ENCODE measurements at regions not wholly inside any gene's neighbourhood (a gene's known extent, or its start where the extent isn't known, plus 50 kb on each side); places are given as distances from the start of the nearest gene placed in this dataset.

- Histone ChIP-seq H2BK20ac (ENCODE audit: low read length) (no peak overlapping the region), H3K9ac (replicated peaks in 1 of 4; ENCODE audit: extremely low read depth in 1 of 4, low read depth in 3 of 4, low read length in 3 of 4) (no peak overlapping the region), H3K9me3 (ENCODE audit: insufficient read depth in 2 of 2, low read depth in 1 of 2, low read length in 1 of 2) (peaks cover 0 to 8% of the 10 kb centered on the region in 2 experiments; a peak in 1 of 4 replicates), H4K5ac (ENCODE audit: insufficient read length, low read depth, low read length) (no peak overlapping the region), H4K8ac (ENCODE audit: extremely low read depth, insufficient read depth, low read length) (no peak overlapping the region; the same call in 1 of the 2 replicates), H3K23ac (ENCODE audit: insufficient read length) (no peak overlapping the region), H4K91ac (replicated peaks; ENCODE audit: insufficient read length, low read length) (no peak overlapping the region), H3K27me3 (replicated peaks in 1 of 4; ENCODE audit: control insufficient read depth in 3 of 4, extremely low read depth in 1 of 4, insufficient read depth in 3 of 4, low read length in 3 of 4) (no peaks in the 10 kb centered on the region), H3K18ac (ENCODE audit: extremely low read depth, low read length) (no peak overlapping the region), H3K4me2 (ENCODE audit: insufficient read depth in 1 of 2, low read depth in 2 of 2, low read length in 2 of 2) (no peak overlapping the region), H4K20me1 (replicated peaks in 1 of 2; ENCODE audit: control insufficient read depth in 1 of 2, insufficient read depth in 2 of 2, low read length in 2 of 2) (no peaks in the 10 kb centered on the region), H3K36me3 (ENCODE audit: control insufficient read depth in 2 of 4, insufficient read depth in 4 of 4, low read length in 3 of 4) (no peaks in the 10 kb centered on the region; a peak in 1 of 8 replicates), H2BK15ac (ENCODE audit: low read length) (no peak overlapping the region), H2BK12ac (ENCODE audit: low read depth, low read length) (no peak overlapping the region), H3K4me3 (ENCODE audit: extremely low read depth in 1 of 4, insufficient read depth in 2 of 4, low read depth in 3 of 4, low read length in 4 of 4) (no peak overlapping the region), H3K4me1 (replicated peaks in 1 of 4; ENCODE audit: control insufficient read depth in 3 of 4, insufficient read depth in 4 of 4, low read length in 3 of 4) (no peaks in the 10 kb centered on the region), H3K23me2 (ENCODE audit: low read depth, low read length) (no peaks in the 10 kb centered on the region), H2AK5ac (ENCODE audit: low read depth, low read length) (no peak overlapping the region), H3K4ac (replicated peaks; ENCODE audit: insufficient read length, low read depth, low read length) (no peak overlapping the region), H3K56ac (replicated peaks; ENCODE audit: insufficient read length, low read depth, low read length) (no peak overlapping the region), H3K14ac (ENCODE audit: insufficient read length) (no peak overlapping the region), H3K79me2 (ENCODE audit: control insufficient read depth in 1 of 2, insufficient read depth in 2 of 2, low read length in 2 of 2) (no peaks in the 10 kb centered on the region), H3K27ac (ENCODE audit: low read depth, low read length) (no peak overlapping the region), H2BK120ac (replicated peaks; ENCODE audit: low read depth, low read length) (no peak overlapping the region), H2AFZ (ENCODE audit: low read length) (no peak overlapping the region), H2BK5ac (ENCODE audit: low read depth, low read length) (no peak overlapping the region), H3K79me1 (ENCODE audit: low read depth, low read length) (no peaks in the 10 kb centered on the region)
- POLR2A ChIA-PET (ENCODE audit: partially characterized antibody): no interaction called here
- DNase-seq (ENCODE audit: low read depth in 1 of 2, low spot score in 2 of 2) (no peak), FAIRE-seq (no peak)
- 94% methylated on average over 9 of the region's 9 CpGs; no CpG with 5 or more reads in 1 of the 2 experiments for WGBS, 2 experiments (ENCODE audit: extremely low coverage in 1 of 2, insufficient coverage in 1 of 2, insufficient read length in 1 of 2, insufficient replicate concordance in 2 of 2, low coverage in 1 of 2, low lambda C conversion rate in 2 of 2, missing lambda C conversion rate in 1 of 2)
- no peak for TF ChIP-seq ATF3 (IDR thresholded peaks at IDR 0.05; ENCODE audit: insufficient read depth, low read depth, low read length)
- TF ChIP-seq SP1 (IDR thresholded peaks at IDR 0.05; ENCODE audit: low read depth, low read length): no peak
- no peak for TF ChIP-seq SIX5 (IDR thresholded peaks at IDR 0.05; ENCODE audit: low read depth, low read length)
- TF ChIP-seq JUN (IDR thresholded peaks at IDR 0.05; ENCODE audit: low read depth, low read length): no peak
- no peak for TF ChIP-seq USF2 (IDR thresholded peaks at IDR 0.05; ENCODE audit: low read length)
- TF ChIP-seq KDM1A (IDR thresholded peaks at IDR 0.05; ENCODE audit: borderline replicate concordance, low read length): no peak
- no peak for TF ChIP-seq SIRT6 (IDR thresholded peaks at IDR 0.05; ENCODE audit: low read length)
- TF ChIP-seq GABPA (IDR thresholded peaks at IDR 0.05; ENCODE audit: borderline replicate concordance, insufficient read depth, low read length): no peak
- no peak for TF ChIP-seq SUZ12 (IDR thresholded peaks at IDR 0.05; ENCODE audit: low read length)
- no peak for TF ChIP-seq CHD2 (IDR thresholded peaks at IDR 0.05; ENCODE audit: low read length)
- no peak for TF ChIP-seq FOSL1 (IDR thresholded peaks at IDR 0.05; ENCODE audit: insufficient read depth, low read depth, low read length)
- no peak for TF ChIP-seq MAFK (IDR thresholded peaks at IDR 0.05; ENCODE audit: low read depth, low read length)
- TF ChIP-seq RBBP5 (IDR thresholded peaks at IDR 0.05; ENCODE audit: borderline replicate concordance, low read depth, low read length): no peak
- CTCF ChIA-PET (ENCODE audit: partially characterized antibody): interaction anchor here (1.2 kb wide), 1 partner anchor 46 kb away, joined by 3 read pairs; no protein-coding TSS in a partner anchor
Observed at GRCh38 chr3:95705786-95706418, 1108.5 kb upstream of the EPHA6 start.

Data from H1 (cell line).